H9 (cell line): ENCODE measurements at regions not wholly inside any gene's neighbourhood (a gene's known extent, or its start where the extent isn't known, plus 50 kb on each side); places are given as distances from the start of the nearest gene placed in this dataset.

Experiments
- DNase-seq: peaks from one replicate; pipeline ENCODE4 v3.0.0-alpha.2; 2017
- H2AFZ ChIP-seq: one replicate; pipeline ENCODE4 v1.6.1; 2013; ENCODE audit warnings: mild to moderate bottlenecking, low read length, control low read depth, moderate library complexity
- H2AK5ac ChIP-seq: 2 replicates; pipeline ENCODE4 v1.6.1; 2013; ENCODE audit warnings: low read length, control low read depth, mixed read lengths; ENCODE audit not compliant: insufficient read length
- H2BK120ac ChIP-seq: one replicate; pipeline ENCODE4 v1.6.1; 2013; ENCODE audit warnings: low read depth, mild to moderate bottlenecking, low read length, control low read depth, inconsistent platforms; ENCODE audit not compliant: poor library complexity, severe bottlenecking
- H2BK12ac ChIP-seq: 2 replicates; pipeline ENCODE4 v1.6.1; 2013; ENCODE audit warnings: low read length, control low read depth, mixed read lengths, low read depth; ENCODE audit not compliant: insufficient read length
- H2BK15ac ChIP-seq: 2 replicates; pipeline ENCODE4 v1.6.1; 2013; ENCODE audit warnings: low read depth, low read length, control low read depth
- H2BK20ac ChIP-seq: one replicate; pipeline ENCODE4 v1.6.1; 2013; ENCODE audit warnings: low read depth, mild to moderate bottlenecking, low read length, control low read depth, inconsistent platforms; ENCODE audit not compliant: poor library complexity, severe bottlenecking
- H2BK5ac ChIP-seq: 2 replicates; pipeline ENCODE4 v1.6.1; 2013; ENCODE audit warnings: low read length, control low read depth, mixed read lengths; ENCODE audit not compliant: insufficient read length
- H3K14ac ChIP-seq: 2 replicates; pipeline ENCODE4 v1.6.1; 2013; ENCODE audit warnings: low read length, control low read depth; ENCODE audit not compliant: insufficient read depth
- H3K18ac ChIP-seq: 2 replicates; pipeline ENCODE4 v1.6.1; 2013; ENCODE audit warnings: low read depth, mild to moderate bottlenecking, mixed read lengths, low read length, control low read depth; ENCODE audit not compliant: insufficient read length
- H3K23ac ChIP-seq: 2 replicates; pipeline ENCODE4 v1.6.1; 2013; ENCODE audit warnings: low read length, control low read depth, mixed read lengths, low read depth; ENCODE audit not compliant: insufficient read length
- H3K23me2 ChIP-seq: 2 replicates; pipeline ENCODE4 v1.6.1; 2013; ENCODE audit warnings: low read depth, mild to moderate bottlenecking, mixed read lengths, low read length, control low read depth; ENCODE audit not compliant: insufficient read length, poor library complexity, severe bottlenecking
- H3K27ac ChIP-seq: 2 replicates; pipeline ENCODE4 v1.5.1; 2013; ENCODE audit warnings: low read length, control low read depth, mixed read lengths, low read depth; ENCODE audit not compliant: insufficient read length
- H3K27me3 ChIP-seq: 2 replicates; pipeline ENCODE4 v1.6.1; 2013; ENCODE audit warnings: low read length, control low read depth, inconsistent platforms; ENCODE audit not compliant: insufficient read depth
- H3K4ac ChIP-seq: 2 replicates; pipeline ENCODE4 v1.6.1; 2013; ENCODE audit warnings: low read depth, mild to moderate bottlenecking, control low read depth, inconsistent platforms, low read length, moderate library complexity
- H3K4me1 ChIP-seq: 2 replicates; pipeline ENCODE4 v1.6.1; 2013; ENCODE audit warnings: low read length, control low read depth, inconsistent platforms; ENCODE audit not compliant: insufficient read depth
- H3K4me2 ChIP-seq: 2 replicates; pipeline ENCODE4 v1.6.1; 2013; ENCODE audit warnings: low read length, control low read depth, mixed read lengths; ENCODE audit not compliant: insufficient read length, insufficient read depth
- H3K56ac ChIP-seq: 2 replicates; pipeline ENCODE4 v1.6.1; 2013; ENCODE audit warnings: low read depth, mild to moderate bottlenecking, mixed read lengths, low read length, control low read depth; ENCODE audit not compliant: insufficient read length
- H3K79me1 ChIP-seq: 2 replicates; pipeline ENCODE4 v1.6.1; 2013; ENCODE audit warnings: low read depth, mild to moderate bottlenecking, moderate library complexity, low read length, control low read depth, inconsistent platforms; ENCODE audit not compliant: insufficient read depth, poor library complexity, severe bottlenecking
- H3K79me2 ChIP-seq: 2 replicates; pipeline ENCODE4 v1.6.1; 2013; ENCODE audit warnings: low read length, control low read depth, inconsistent platforms; ENCODE audit not compliant: insufficient read depth
- H3K9ac ChIP-seq: 2 replicates; pipeline ENCODE4 v1.6.1; 2013; ENCODE audit warnings: low read length, control low read depth, mixed read lengths; ENCODE audit not compliant: insufficient read length; ENCODE audit errors: extremely low read depth
- H3K9me3 ChIP-seq: one replicate; pipeline ENCODE4 v1.6.1; 2013; ENCODE audit warnings: low read depth, low read length, inconsistent platforms; ENCODE audit not compliant: control insufficient read depth
- H3T11ph ChIP-seq: one replicate; pipeline ENCODE4 v1.6.1; 2013; ENCODE audit warnings: mild to moderate bottlenecking, low read length, control low read depth, inconsistent platforms
- H4K20me1 ChIP-seq: one replicate; pipeline ENCODE4 v1.6.1; 2013; ENCODE audit not compliant: control insufficient read depth, insufficient read length, insufficient read depth
- H4K5ac ChIP-seq: 2 replicates; pipeline ENCODE4 v1.6.1; 2013; ENCODE audit warnings: low read depth, mild to moderate bottlenecking, mixed read lengths, low read length, control low read depth; ENCODE audit not compliant: insufficient read length
- H4K8ac ChIP-seq: replicated peaks from 2 replicates; pipeline ENCODE4 v1.6.1; 2013; ENCODE audit warnings: low read length, control low read depth, mixed read lengths, low read depth; ENCODE audit not compliant: insufficient read length
- H4K91ac ChIP-seq: 2 replicates; pipeline ENCODE4 v1.6.1; 2013; ENCODE audit warnings: low read depth, mild to moderate bottlenecking, moderate library complexity, mixed read lengths, low read length, control low read depth; ENCODE audit not compliant: insufficient read length
- H3K27ac Mint-ChIP-seq, 3 experiments: 2 replicates in 2 of 3; 3 replicates in 1 of 3; pipeline ENCODE4 v1.8.0; 2020 to 2021; ENCODE audit warnings: mixed read lengths in 3 of 3, mild to moderate bottlenecking in 1 of 3, moderate library complexity in 1 of 3
- H3K27me3 Mint-ChIP-seq: 2 replicates; pipeline ENCODE4 v1.8.0; 2021; ENCODE audit warnings: low read depth, mild to moderate bottlenecking, moderate library complexity, mixed read lengths
- H3K36me3 Mint-ChIP-seq, 3 experiments: 2 replicates in 2 of 3; 3 replicates in 1 of 3; pipeline ENCODE4 v1.8.0; 2020 to 2021; ENCODE audit warnings: low read depth in 3 of 3, mixed read lengths in 3 of 3; ENCODE audit not compliant: insufficient read depth in 1 of 3
- H3K4me1 Mint-ChIP-seq, 2 experiments: 2 replicates each; pipeline ENCODE4 v1.8.0; 2020; ENCODE audit warnings: mixed read lengths in 2 of 2
- H3K4me3 Mint-ChIP-seq, 2 experiments: 2 replicates in 1 of 2; 3 replicates in 1 of 2; pipeline ENCODE4 v1.8.0; 2020 to 2021; ENCODE audit warnings: mild to moderate bottlenecking in 2 of 2, mixed read lengths in 2 of 2, moderate library complexity in 1 of 2
- H3K9me3 Mint-ChIP-seq, 2 experiments: 2 replicates in 1 of 2; 3 replicates in 1 of 2; pipeline ENCODE4 v1.8.0; 2020; ENCODE audit warnings: mild to moderate bottlenecking in 2 of 2, mixed read lengths in 2 of 2, moderate library complexity in 1 of 2
- CTCF ChIP-seq: fragments of 200-600 bp; sonication (generic); conservative IDR thresholded peaks from 3 replicates; pipeline ENCODE4 v1.8.0; 2021; ENCODE audit warnings: antibody characterized with exemption, mild to moderate bottlenecking
- WGBS: extraction: QIAGEN DNeasy Blood & Tissue Kit; methylation state at CpG from one replicate; pipeline ENCODE4 v1.1.7; 2013; ENCODE audit warnings: missing lambda C conversion rate, low lambda C conversion rate, mixed read lengths; ENCODE audit not compliant: insufficient read length; ENCODE audit errors: extremely low coverage; 5-methylcytosine and 5-hydroxymethylcytosine counted together

- Histone ChIP-seq H3K23ac (no peak overlapping the region), H2BK20ac (no peak overlapping the region), H2BK120ac (no peak overlapping the region), H3K4me2 (no peak overlapping the region), H3K79me2 (no peaks in the 10 kb centered on the region), H2AFZ (no peak overlapping the region), H2BK15ac (no peak overlapping the region), H3K56ac (no peak overlapping the region), H3K9me3 (no peaks in the 10 kb centered on the region), H3K27me3 (no peaks in the 10 kb centered on the region), H3K18ac (no peak overlapping the region), H2BK5ac (no peak overlapping the region), H4K8ac (no peak overlapping the region), H3T11ph (no peak overlapping the region), H3K27ac (no peak overlapping the region), H3K14ac (no peak overlapping the region), H4K91ac (no peak overlapping the region), H3K9ac (no peak overlapping the region), H3K4me1 (no peaks in the 10 kb centered on the region), H4K5ac (no peak overlapping the region), H4K20me1 (no peaks in the 10 kb centered on the region), H2AK5ac (no peak overlapping the region), H3K79me1 (no peaks in the 10 kb centered on the region), H2BK12ac (no peak overlapping the region), H3K4ac (no peak overlapping the region), H3K23me2 (no peaks in the 10 kb centered on the region)
- peak; percentile 10 for DNase-seq
- no peak overlapping the region for H3K4me3 Mint-ChIP-seq
- no peaks in the 10 kb centered on the region for H3K9me3 Mint-ChIP-seq
- no peaks in the 10 kb centered on the region; a peak in 1 of 7 replicates for H3K36me3 Mint-ChIP-seq
- H3K27ac Mint-ChIP-seq = no peak overlapping the region
- H3K4me1 Mint-ChIP-seq = peaks cover 8% of the 10 kb centered on the region in 2 experiments
- no CpG with 5 or more reads among the region's 13 CpGs for WGBS
- H3K27me3 Mint-ChIP-seq = peaks cover 4% of the 10 kb centered on the region
- TF ChIP-seq CTCF = no peak
Measured at GRCh38 chr1:30412241-30413110, 310.9 kb downstream of the MATN1 start.
